H1 (cell line): ENCODE measurements at regions not wholly inside any gene's neighbourhood (a gene's known extent, or its start where the extent isn't known, plus 50 kb on each side); places are given as distances from the start of the nearest gene placed in this dataset.

Source experiments
- CTCF ChIA-PET: fragments of 300-600 bp; sonication (Branson Sonifier 250); formaldehyde crosslinking; loops from one replicate; lab custom pipeline; 2021; ENCODE audit not compliant: partially characterized antibody; lab: Charles Lee
- POLR2A ChIA-PET: fragments of 300-600 bp; sonication (Branson Sonifier 250); formaldehyde crosslinking; loops from one replicate; lab custom pipeline; 2021; ENCODE audit warnings: inconsistent platforms; ENCODE audit not compliant: partially characterized antibody; lab: Charles Lee
- DNase-seq, 2 experiments: peaks; one replicate each; pipeline versions ENCODE4 v3.0.0 to v3.0.0-alpha.2; 2010 to 2022; ENCODE audit warnings: low spot score in 2 of 2, low read depth in 1 of 2, mixed read lengths in 1 of 2
- FAIRE-seq: peaks from 2 replicates; lab custom pipeline; 2011; peaks lifted over from hg19 to GRCh38; lab: Jason Lieb, UNC
- H2AFZ ChIP-seq: 2 replicates; pipeline ENCODE4 v1.8.1; 2012; ENCODE audit warnings: low read length, inconsistent platforms
- H2AK5ac ChIP-seq: 2 replicates; pipeline ENCODE4 v1.6.1; 2013; ENCODE audit warnings: low read depth, low read length
- H2BK120ac ChIP-seq: replicated peaks from 2 replicates; pipeline ENCODE3; 2013; ENCODE audit warnings: low read depth, low read length, inconsistent platforms
- H2BK12ac ChIP-seq: 2 replicates; pipeline ENCODE4 v1.6.1; 2013; ENCODE audit warnings: low read depth, low read length
- H2BK15ac ChIP-seq: 2 replicates; pipeline ENCODE4 v1.6.1; 2013; ENCODE audit warnings: low read length
- H2BK20ac ChIP-seq: 2 replicates; pipeline ENCODE4 v1.6.1; 2013; ENCODE audit warnings: low read length
- H2BK5ac ChIP-seq: 2 replicates; pipeline ENCODE4 v1.6.1; 2013; ENCODE audit warnings: low read depth, low read length
- H3K14ac ChIP-seq: 2 replicates; pipeline ENCODE4 v1.6.1; 2013; ENCODE audit warnings: inconsistent platforms; ENCODE audit not compliant: insufficient read length
- H3K18ac ChIP-seq: 2 replicates; pipeline ENCODE4 v1.6.1; 2013; ENCODE audit warnings: low read length; ENCODE audit errors: extremely low read depth
- H3K23ac ChIP-seq: 2 replicates; pipeline ENCODE4 v1.6.1; 2013; ENCODE audit warnings: inconsistent platforms; ENCODE audit not compliant: insufficient read length
- H3K23me2 ChIP-seq: 2 replicates; pipeline ENCODE4 v1.6.1; 2013; ENCODE audit warnings: low read depth, low read length
- H3K27ac ChIP-seq: 2 replicates; pipeline ENCODE4 v1.6.1; 2011; ENCODE audit warnings: low read depth, low read length, inconsistent platforms
- H3K27me3 ChIP-seq, 4 experiments: replicated peaks in 1 of 4; 1 replicate in 1 of 4; 2 replicates in 3 of 4; pipeline versions ENCODE4 v1.6.1 to v1.8.1; 2011 to 2013; ENCODE audit warnings: low read length in 3 of 4, mild to moderate bottlenecking in 3 of 4, inconsistent platforms in 2 of 4, mixed read lengths in 2 of 4, moderate library complexity in 1 of 4; ENCODE audit not compliant: control insufficient read depth in 3 of 4, insufficient read depth in 3 of 4; ENCODE audit errors: extremely low read depth in 1 of 4
- H3K36me3 ChIP-seq, 4 experiments: 2 replicates each; pipeline versions ENCODE4 v1.6.1 to v1.8.1; 2011 to 2013; ENCODE audit warnings: mild to moderate bottlenecking in 4 of 4, low read length in 3 of 4, moderate library complexity in 2 of 4, control low read depth in 1 of 4, inconsistent platforms in 1 of 4; ENCODE audit not compliant: insufficient read depth in 4 of 4, control insufficient read depth in 2 of 4
- H3K4ac ChIP-seq: replicated peaks from 2 replicates; pipeline ENCODE3; 2013; ENCODE audit warnings: low read length, low read depth, mixed read lengths, inconsistent platforms; ENCODE audit not compliant: insufficient read length
- H3K4me1 ChIP-seq, 4 experiments: replicated peaks in 1 of 4; 1 replicate in 1 of 4; 2 replicates in 3 of 4; pipeline versions ENCODE4 v1.6.1 to v1.8.1; 2011 to 2013; ENCODE audit warnings: low read length in 3 of 4, inconsistent platforms in 2 of 4, mixed read lengths in 1 of 4; ENCODE audit not compliant: insufficient read depth in 4 of 4, control insufficient read depth in 3 of 4
- H3K4me2 ChIP-seq, 2 experiments: 2 replicates each; pipeline versions ENCODE4 v1.6.1 to v1.8.1; 2011 to 2013; ENCODE audit warnings: low read depth in 2 of 2, low read length in 2 of 2, control low read depth in 1 of 2, inconsistent platforms in 1 of 2, mild to moderate bottlenecking in 1 of 2; ENCODE audit not compliant: insufficient read depth in 1 of 2
- H3K4me3 ChIP-seq, 4 experiments: fragments of 200-600, 300-600 bp in 1 of 4; sonication (generic), shearing (Covaris generic), sonication (Bioruptor Twin) in 1 of 4; 2 replicates each; pipeline versions ENCODE4 v1.5.1 to v1.8.1; 2011 to 2016; ENCODE audit warnings: low read length in 4 of 4, low read depth in 3 of 4, control low read depth in 2 of 4, inconsistent platforms in 2 of 4, mild to moderate bottlenecking in 2 of 4, mixed read lengths in 1 of 4, moderate library complexity in 1 of 4; ENCODE audit not compliant: insufficient read depth in 2 of 4; ENCODE audit errors: extremely low read depth in 1 of 4
- H3K56ac ChIP-seq: replicated peaks from 2 replicates; pipeline ENCODE3; 2013; ENCODE audit warnings: low read depth, mild to moderate bottlenecking, mixed read lengths, low read length, inconsistent platforms; ENCODE audit not compliant: insufficient read length
- H3K79me1 ChIP-seq: 2 replicates; pipeline ENCODE4 v1.6.1; 2013; ENCODE audit warnings: low read depth, low read length, control low read depth
- H3K79me2 ChIP-seq, 2 experiments: 2 replicates each; pipeline versions ENCODE4 v1.6.1 to v1.8.1; 2012 to 2013; ENCODE audit warnings: low read length in 2 of 2, mild to moderate bottlenecking in 2 of 2, inconsistent platforms in 1 of 2; ENCODE audit not compliant: insufficient read depth in 2 of 2, control insufficient read depth in 1 of 2
- H3K9ac ChIP-seq, 4 experiments: replicated peaks in 1 of 4; 1 replicate in 1 of 4; 2 replicates in 3 of 4; pipeline versions ENCODE4 v1.6.1 to v1.8.1; 2011 to 2013; ENCODE audit warnings: low read depth in 3 of 4, low read length in 3 of 4, control low read depth in 2 of 4, mild to moderate bottlenecking in 2 of 4, moderate library complexity in 2 of 4, inconsistent platforms in 1 of 4; ENCODE audit errors: extremely low read depth in 1 of 4
- H3K9me3 ChIP-seq, 2 experiments: 2 replicates each; pipeline versions ENCODE4 v1.6.1 to v1.8.1; 2012 to 2013; ENCODE audit warnings: mild to moderate bottlenecking in 2 of 2, moderate library complexity in 2 of 2, control low read depth in 1 of 2, inconsistent platforms in 1 of 2, low read depth in 1 of 2, low read length in 1 of 2, mixed read lengths in 1 of 2; ENCODE audit not compliant: insufficient read depth in 2 of 2
- H4K20me1 ChIP-seq, 2 experiments: replicated peaks in 1 of 2; 2 replicates each; pipeline versions ENCODE3 to v1.8.1; 2011 to 2013; ENCODE audit warnings: inconsistent platforms in 2 of 2, low read length in 2 of 2, mild to moderate bottlenecking in 1 of 2; ENCODE audit not compliant: insufficient read depth in 2 of 2, control insufficient read depth in 1 of 2
- H4K5ac ChIP-seq: 2 replicates; pipeline ENCODE4 v1.6.1; 2013; ENCODE audit warnings: low read length, low read depth, mixed read lengths, inconsistent platforms; ENCODE audit not compliant: insufficient read length
- H4K8ac ChIP-seq: 2 replicates; pipeline ENCODE4 v1.8.0; 2013; ENCODE audit warnings: mild to moderate bottlenecking, moderate library complexity, low read length, inconsistent platforms; ENCODE audit not compliant: insufficient read depth; ENCODE audit errors: extremely low read depth
- H4K91ac ChIP-seq: replicated peaks from 2 replicates; pipeline ENCODE3; 2013; ENCODE audit warnings: low read length, mixed read lengths, inconsistent platforms; ENCODE audit not compliant: insufficient read length
- EGR1 ChIP-seq: IDR thresholded peaks from 2 replicates; pipeline ENCODE4 v1.6.1; 2011; ENCODE audit warnings: low read depth, low read length, borderline replicate concordance
- EZH2 ChIP-seq: fragments of 200-600 bp; sonication (generic); IDR thresholded peaks from 2 replicates; pipeline ENCODE4 v1.7.1; 2012; ENCODE audit warnings: low read depth, mild to moderate bottlenecking, moderate library complexity, low read length, inconsistent platforms; ENCODE audit not compliant: severe bottlenecking
- MAFK ChIP-seq: IDR thresholded peaks from 2 replicates; pipeline ENCODE4 v1.6.1; 2012; ENCODE audit warnings: low read depth, mild to moderate bottlenecking, improper control_type of control experiment, low read length
- POLR2A ChIP-seq, 2 experiments: IDR thresholded peaks; 1 replicate in 1 of 2; 2 replicates in 1 of 2; pipeline ENCODE4 v1.6.1; 2011; ENCODE audit warnings: low read depth in 2 of 2, low read length in 2 of 2, mild to moderate bottlenecking in 2 of 2; ENCODE audit errors: control extremely low read depth in 1 of 2
- RNF2 ChIP-seq: fragments of 200-900, 300-1000 bp; sonication (generic); IDR thresholded peaks from 2 replicates; pipeline ENCODE4 v1.7.1; 2016; ENCODE audit warnings: borderline replicate concordance, low read depth, mild to moderate bottlenecking, antibody characterized with exemption, low read length; ENCODE audit not compliant: poor library complexity, severe bottlenecking; ENCODE audit errors: missing control alignments
- SUZ12 ChIP-seq: fragments of 200-600 bp; sonication (generic); IDR thresholded peaks from 2 replicates; pipeline ENCODE4 v1.6.1; 2012; ENCODE audit warnings: mild to moderate bottlenecking, inconsistent platforms, low read length, moderate library complexity, mixed read lengths
- WGBS, 2 experiments: shearing (Covaris generic) in 1 of 2; methylation state at CpG; one replicate each; pipeline versions ENCODE4 v1.1.6 to v1.1.7; 2013 to 2015; ENCODE audit warnings: low lambda C conversion rate in 2 of 2, mixed read lengths in 2 of 2, inconsistent platforms in 1 of 2, low coverage in 1 of 2, missing lambda C conversion rate in 1 of 2; ENCODE audit not compliant: insufficient replicate concordance in 2 of 2, insufficient coverage in 1 of 2, insufficient read length in 1 of 2; ENCODE audit errors: extremely low coverage in 1 of 2, missing lambda C conversion rate in 1 of 2; 5-methylcytosine and 5-hydroxymethylcytosine counted together

DNA sequence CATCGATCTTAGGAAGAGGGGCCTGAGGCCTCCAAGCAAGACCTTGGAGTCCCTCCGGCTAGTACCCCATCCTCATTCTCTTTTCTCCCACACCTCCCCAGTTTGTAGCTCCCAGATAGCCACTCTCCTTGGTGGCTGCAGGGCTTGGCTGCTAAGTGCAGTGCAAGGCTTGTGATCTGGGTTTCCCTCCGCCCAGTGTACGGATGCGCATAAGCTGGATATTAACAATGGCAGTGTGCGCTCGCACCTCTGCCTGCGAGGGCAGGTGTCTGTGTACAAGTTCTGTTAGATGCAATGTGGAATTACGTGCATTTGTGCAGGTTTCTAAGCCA lies 71.0 kb upstream of the TBCA start:
- no peak overlapping the region for H3K18ac ChIP-seq
- no peak overlapping the region for H2AK5ac ChIP-seq
- no peak overlapping the region for H3K14ac ChIP-seq
- POLR2A ChIA-PET: no interaction called here
- H3K56ac ChIP-seq: no peak overlapping the region
- H2BK15ac ChIP-seq: no peak overlapping the region
- no peak for DNase-seq
- no peak overlapping the region for H3K27ac ChIP-seq
- CTCF ChIA-PET: interaction anchor here (1.2 to 1.4 kb wide), 2 partner anchors 201 to 211 kb away, joined by 3 to 4 read pairs; no protein-coding TSS in a partner anchor
- no peak overlapping the region for H2BK20ac ChIP-seq
- H2BK120ac ChIP-seq: no peak overlapping the region
- peaks cover 0 to 6% (median 0%) of the 10 kb centered on the region in 4 experiments; a peak in 1 of 8 replicates for H3K36me3 ChIP-seq
- WGBS, 2 experiments: 20% methylated on average over 9 of the region's 9 CpGs; no CpG with 5 or more reads in 1 of the 2 experiments
- H2AFZ ChIP-seq: no peak overlapping the region
- no peaks in the 10 kb centered on the region for H3K79me2 ChIP-seq
- no peak overlapping the region for H2BK5ac ChIP-seq
- H4K8ac ChIP-seq: no peak overlapping the region
- H3K4me3 ChIP-seq: no peak overlapping the region; a peak in 1 of 8 replicates
- no peaks in the 10 kb centered on the region for H3K9me3 ChIP-seq
- H3K79me1 ChIP-seq: no peaks in the 10 kb centered on the region
- peaks cover 76 to 100% (median 95%) of the 10 kb centered on the region in 4 experiments for H3K27me3 ChIP-seq
- H4K20me1 ChIP-seq: peaks cover 26 to 38% of the 10 kb centered on the region in 2 experiments
- no peak overlapping the region for H3K4ac ChIP-seq
- H4K5ac ChIP-seq: no peak overlapping the region
- H3K23ac ChIP-seq: no peak overlapping the region
- peak overlapping the region; percentile 14 to 28; a peak in 2 of 4 replicates for H3K4me2 ChIP-seq
- H4K91ac ChIP-seq: no peak overlapping the region
- no peak overlapping the region for H3K9ac ChIP-seq
- peaks cover 12 to 38% (median 21%) of the 10 kb centered on the region in 4 experiments for H3K4me1 ChIP-seq
- no peak for FAIRE-seq
- TF ChIP-seq SUZ12: peak; percentile 89
- peak; percentile 11 for TF ChIP-seq RNF2
- peak; percentile 77 for TF ChIP-seq EZH2
- TF ChIP-seq EGR1: no peak
- no peak for TF ChIP-seq MAFK
- no peak for TF ChIP-seq POLR2A (IDR thresholded peaks at IDR 0.05; ENCODE audit: control extremely low read depth in 1 of 2, low read depth in 2 of 2, low read length in 2 of 2)
- H3K23me2 ChIP-seq: peaks cover 3% of the 10 kb centered on the region; the same call in 1 of the 2 replicates
- no peak overlapping the region for H2BK12ac ChIP-seq
